Natural killer cell treated with Interleukin-12 subunit alpha and Interleukin-12 subunit beta and Interleukin-15 and Interleukin-18, amount 100 ng/mL, for 72 hours (primary cell): ENCODE measurements at regions not wholly inside any gene's neighbourhood (a gene's known extent, or its start where the extent isn't known, plus 50 kb on each side); places are given as distances from the start of the nearest gene placed in this dataset.
"Not testable (repeated sequence)": the region's sequence is repeated elsewhere in the genome, so short reads cannot be mapped to it uniquely, and the experiment has no call there.

Source experiments
- ATAC-seq, 2 donors: fragments of 150-1000 bp; cut with Tn5 transposase in 1 of 2; sonication (Bioruptor Pico), chemical (Tn5 transposase) in 1 of 2; 2 replicates each; pipeline ENCODE4 v1.10.0; 2021
- DNase-seq: peaks from one replicate; pipeline ENCODE4 v3.0.0; 2022; ENCODE audit warnings: low spot score
- H3K27ac Mint-ChIP-seq, 2 donors: 1 replicate in 1 of 2; 2 replicates in 1 of 2; pipeline ENCODE4 v1.8.0; 2022; ENCODE audit warnings: mixed read lengths in 2 of 2, mild to moderate bottlenecking in 1 of 2, moderate library complexity in 1 of 2
- H3K27me3 Mint-ChIP-seq, 2 donors: 1 replicate in 1 of 2; 2 replicates in 1 of 2; pipeline ENCODE4 v1.8.0; 2022; ENCODE audit warnings: mixed read lengths in 2 of 2
- H3K36me3 Mint-ChIP-seq: one replicate; pipeline ENCODE4 v1.8.0; 2022; ENCODE audit warnings: mixed read lengths
- H3K4me1 Mint-ChIP-seq, 2 donors: 1 replicate in 1 of 2; 2 replicates in 1 of 2; pipeline ENCODE4 v1.8.0; 2022; ENCODE audit warnings: low read depth in 2 of 2, mixed read lengths in 2 of 2, mild to moderate bottlenecking in 1 of 2
- H3K4me3 Mint-ChIP-seq: one replicate; pipeline ENCODE4 v1.8.0; 2022; ENCODE audit warnings: mixed read lengths
- H3K9me3 Mint-ChIP-seq: 2 replicates; pipeline ENCODE4 v1.8.0; 2022; ENCODE audit warnings: mixed read lengths

GRCh38 chr6:47180633-47181032 lies 129.1 kb downstream of the TNFRSF21 start:
- H3K27me3 Mint-ChIP-seq: peaks cover 0 to 14% of the 10 kb centered on the region in 2 donors
- H3K27ac Mint-ChIP-seq: no peak overlapping the region
- DNase-seq (no peak), ATAC-seq (no peak)
- H3K9me3 Mint-ChIP-seq: peaks cover 2% of the 10 kb centered on the region
- H3K4me3 Mint-ChIP-seq: no peak overlapping the region
- no peaks in the 10 kb centered on the region for H3K36me3 Mint-ChIP-seq
- H3K4me1 Mint-ChIP-seq: no peaks in the 10 kb centered on the region

- Mint-ChIP-seq H3K9me3 (peaks cover 2% of the 10 kb centered on the region), H3K27ac (no peak overlapping the region), H3K4me1 (no peaks in the 10 kb centered on the region), H3K4me3 (no peak overlapping the region), H3K36me3 (no peaks in the 10 kb centered on the region), H3K27me3 (peaks cover 0 to 8% of the 10 kb centered on the region in 2 donors)
- no peak for DNase-seq
- no peak for ATAC-seq
Measured at GRCh38 chr6:47179286-47179685, 130.4 kb downstream of the TNFRSF21 start.

DNA sequence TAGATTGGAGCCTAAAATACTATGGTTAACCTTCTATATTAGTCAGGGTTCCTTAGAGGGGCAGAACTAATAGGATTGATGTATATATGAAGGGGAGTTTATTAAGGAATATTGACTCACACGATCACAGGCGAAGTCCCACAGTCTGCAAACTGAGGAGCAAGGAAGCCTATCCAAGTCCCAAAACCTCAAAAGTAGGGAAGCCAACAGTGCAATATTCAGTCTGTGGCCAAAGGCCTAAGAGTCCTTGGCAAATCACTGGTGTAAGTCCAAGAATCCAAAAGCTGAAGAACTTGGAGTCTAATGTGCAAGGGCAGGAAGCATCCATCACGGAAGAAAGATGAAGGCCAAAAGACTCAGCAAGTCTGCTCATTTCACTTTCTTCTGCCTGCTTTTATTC lies 133.5 kb upstream of the ADGRF1 start:
- Mint-ChIP-seq H3K9me3 (peaks cover 6% of the 10 kb centered on the region), H3K4me3 (no peak overlapping the region), H3K36me3 (no peaks in the 10 kb centered on the region), H3K4me1 (no peaks in the 10 kb centered on the region), H3K27me3 (no peaks in the 10 kb centered on the region), H3K27ac (no peak overlapping the region)
- no peak for DNase-seq
- no peak for ATAC-seq

DNA sequence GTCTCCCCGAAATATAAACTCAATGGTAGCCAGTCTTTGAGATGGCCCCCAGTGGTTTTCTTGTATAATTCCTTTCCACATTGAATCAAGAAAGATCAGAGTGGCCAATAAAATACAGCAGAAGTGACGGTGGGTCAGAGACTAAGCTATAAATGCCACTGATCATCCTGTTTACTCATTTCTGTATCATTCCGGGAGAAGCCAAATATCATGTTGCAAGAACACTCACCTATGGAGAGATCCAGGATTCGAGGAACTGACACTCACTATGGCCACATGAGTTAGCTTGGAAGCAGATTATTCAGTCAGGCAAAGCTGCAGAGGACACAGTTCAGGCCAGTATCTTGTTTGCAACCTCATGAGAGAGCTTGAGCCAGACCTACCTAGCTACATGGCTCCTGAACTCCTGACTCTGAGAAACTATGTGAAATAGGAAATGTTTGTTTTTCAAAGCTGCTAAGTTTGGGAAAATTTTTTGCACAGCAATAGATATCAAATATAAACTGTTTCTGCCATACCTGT lies 132.4 kb upstream of the ADGRF1 start:
- Mint-ChIP-seq H3K9me3 (peaks cover 6% of the 10 kb centered on the region), H3K4me1 (no peaks in the 10 kb centered on the region), H3K27ac (no peak overlapping the region), H3K36me3 (no peaks in the 10 kb centered on the region), H3K27me3 (no peaks in the 10 kb centered on the region), H3K4me3 (no peak overlapping the region)
- no peak for ATAC-seq
- DNase-seq: no peak

DNA sequence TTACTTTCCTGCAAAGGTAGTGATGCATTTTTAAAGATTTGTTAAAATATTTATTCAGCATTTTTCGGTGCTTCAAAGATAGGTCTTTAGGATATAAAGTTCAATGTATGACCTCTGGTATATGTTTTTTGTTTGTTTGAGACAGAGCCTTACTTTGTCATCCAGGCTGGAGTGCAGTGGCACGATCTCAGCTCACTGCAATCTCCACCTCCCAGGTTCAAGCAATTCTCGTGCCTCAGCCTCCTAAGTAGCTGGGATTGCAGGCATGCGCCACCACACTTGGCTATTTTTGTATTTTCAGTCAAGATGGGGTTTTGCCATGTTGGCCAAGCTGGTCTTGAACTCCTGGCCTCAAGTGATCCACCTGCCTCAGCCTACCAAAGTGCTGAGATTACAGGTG lies 131.9 kb upstream of the ADGRF1 start:
- H3K9me3 Mint-ChIP-seq, H3K4me3 Mint-ChIP-seq, H3K36me3 Mint-ChIP-seq, H3K27me3 Mint-ChIP-seq, DNase-seq, H3K27ac Mint-ChIP-seq, ATAC-seq, H3K4me1 Mint-ChIP-seq: not testable (repeated sequence)

DNA sequence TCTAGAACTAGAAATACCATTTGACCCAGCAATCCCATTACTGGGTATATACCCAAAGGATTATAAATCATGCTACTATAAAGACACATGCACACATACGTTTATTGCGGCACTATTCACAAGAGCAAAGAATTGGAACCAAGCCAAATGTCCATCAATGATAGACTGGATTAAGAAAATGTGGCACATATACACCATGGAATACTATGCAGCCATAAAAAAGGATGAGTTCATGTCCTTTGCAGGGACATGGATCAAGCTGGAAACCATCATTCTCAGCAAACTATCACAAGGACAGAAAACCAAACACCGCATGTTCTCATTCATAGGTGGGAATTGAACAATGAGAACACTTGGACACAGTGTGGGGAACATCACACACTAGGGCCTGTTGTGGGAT lies 131.0 kb upstream of the ADGRF1 start:
- H3K27ac Mint-ChIP-seq, H3K4me3 Mint-ChIP-seq, H3K9me3 Mint-ChIP-seq, ATAC-seq, H3K27me3 Mint-ChIP-seq, DNase-seq, H3K4me1 Mint-ChIP-seq, H3K36me3 Mint-ChIP-seq: not testable (repeated sequence)

DNA sequence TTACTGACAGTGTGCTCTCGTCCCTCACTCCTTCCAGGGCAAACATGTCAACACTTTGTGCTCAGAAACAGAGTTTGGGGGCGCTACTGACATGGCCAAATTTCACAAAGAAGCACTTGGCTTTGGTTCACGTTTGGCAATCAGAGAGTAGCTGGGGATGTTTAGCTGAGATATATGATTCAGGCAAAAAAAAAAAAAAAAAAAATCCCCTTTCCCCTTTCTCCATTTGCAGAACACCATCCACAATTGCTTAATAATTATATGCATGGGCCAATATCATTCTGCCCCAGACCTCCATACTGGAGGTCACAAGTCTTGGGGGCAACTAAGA lies 128.4 kb upstream of the ADGRF1 start:
- Mint-ChIP-seq H3K4me1 (no peaks in the 10 kb centered on the region), H3K4me3 (no peak overlapping the region), H3K27me3 (no peaks in the 10 kb centered on the region), H3K9me3 (peaks cover 3% of the 10 kb centered on the region), H3K36me3 (no peaks in the 10 kb centered on the region), H3K27ac (no peak overlapping the region)
- ATAC-seq (no peak), DNase-seq (no peak)

GRCh38 chr6:47169785-47170616 lies 127.9 kb upstream of the ADGRF1 start:
- Mint-ChIP-seq H3K4me1 (no peaks in the 10 kb centered on the region), H3K27me3 (no peaks in the 10 kb centered on the region), H3K4me3 (no peak overlapping the region), H3K9me3 (peaks cover 3% of the 10 kb centered on the region), H3K27ac (no peak overlapping the region), H3K36me3 (no peaks in the 10 kb centered on the region)
- no peak for DNase-seq
- no peak for ATAC-seq

DNA sequence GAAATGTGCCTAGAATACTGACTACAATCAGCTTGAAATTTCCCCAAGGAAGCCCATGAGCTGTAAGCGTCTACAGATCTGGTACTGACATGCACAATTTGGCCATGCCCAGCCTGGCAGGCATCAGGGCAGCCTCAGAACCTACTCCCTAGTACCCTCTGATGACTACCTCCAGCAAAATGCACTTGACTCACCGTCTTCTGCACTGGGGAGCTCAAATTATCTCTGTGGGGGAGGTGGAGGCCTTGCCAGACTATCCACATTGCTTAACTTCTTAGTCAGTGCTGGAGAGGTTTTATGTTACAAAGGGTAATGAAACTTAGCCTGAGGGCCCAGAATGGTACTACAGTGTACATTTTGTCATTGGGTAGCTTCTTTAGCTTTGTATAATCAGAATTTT lies 126.0 kb upstream of the ADGRF1 start:
- Mint-ChIP-seq H3K4me3 (no peak overlapping the region), H3K9me3 (peaks cover 3% of the 10 kb centered on the region), H3K4me1 (no peaks in the 10 kb centered on the region), H3K27ac (no peak overlapping the region), H3K36me3 (no peaks in the 10 kb centered on the region), H3K27me3 (no peaks in the 10 kb centered on the region)
- DNase-seq (no peak), ATAC-seq (no peak)

DNA sequence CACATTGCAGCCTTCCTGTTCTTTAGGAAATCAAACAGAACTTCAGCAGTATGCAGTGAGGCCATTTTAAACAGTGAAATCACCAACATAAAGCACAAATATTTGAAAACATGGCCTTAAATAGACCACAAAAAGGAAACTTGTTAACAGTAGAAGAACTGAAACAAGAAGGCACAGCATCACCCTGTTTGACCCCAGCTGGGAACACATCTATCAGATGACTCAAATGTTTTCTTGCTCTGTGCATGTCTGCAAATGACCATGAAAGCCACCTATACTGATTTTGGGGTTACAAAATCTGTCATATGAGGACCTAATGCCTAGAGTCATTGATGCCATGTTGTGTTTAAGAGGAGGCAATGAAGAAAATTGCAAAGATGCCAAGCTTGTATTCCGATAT lies 123.8 kb upstream of the ADGRF1 start:
- Mint-ChIP-seq H3K36me3 (no peaks in the 10 kb centered on the region), H3K27ac (no peak overlapping the region), H3K27me3 (no peaks in the 10 kb centered on the region)

DNA sequence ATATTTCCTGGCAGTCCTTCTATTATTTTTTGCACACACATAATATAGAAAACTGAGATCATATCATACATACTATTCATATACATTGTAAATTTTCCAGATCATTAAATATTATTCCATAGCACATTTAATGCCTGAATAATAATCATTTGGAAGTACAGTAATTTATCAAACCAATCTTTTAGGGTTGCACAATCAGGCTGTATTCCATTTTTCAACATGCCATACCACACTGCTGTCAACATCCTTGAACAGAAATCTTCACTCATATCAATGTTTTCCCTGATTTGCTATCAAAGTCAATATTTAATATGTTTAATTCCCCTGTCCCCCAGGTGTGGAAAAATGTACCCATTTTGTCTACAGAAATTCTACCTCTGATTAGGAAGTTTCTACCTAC lies 122.7 kb upstream of the ADGRF1 start:
- ATAC-seq (no peak), DNase-seq (no peak)
- Mint-ChIP-seq H3K27ac (no peak overlapping the region), H3K36me3 (no peaks in the 10 kb centered on the region), H3K27me3 (no peaks in the 10 kb centered on the region), H3K4me3 (no peak overlapping the region), H3K4me1 (no peaks in the 10 kb centered on the region), H3K9me3 (no peaks in the 10 kb centered on the region)

More for the DNA sequence above, 123.8 kb upstream of the ADGRF1 start:
- no peak for ATAC-seq
- no peaks in the 10 kb centered on the region for H3K4me1 Mint-ChIP-seq
- DNase-seq: no peak
- no peak overlapping the region for H3K4me3 Mint-ChIP-seq
- H3K9me3 Mint-ChIP-seq: no peaks in the 10 kb centered on the region

DNA sequence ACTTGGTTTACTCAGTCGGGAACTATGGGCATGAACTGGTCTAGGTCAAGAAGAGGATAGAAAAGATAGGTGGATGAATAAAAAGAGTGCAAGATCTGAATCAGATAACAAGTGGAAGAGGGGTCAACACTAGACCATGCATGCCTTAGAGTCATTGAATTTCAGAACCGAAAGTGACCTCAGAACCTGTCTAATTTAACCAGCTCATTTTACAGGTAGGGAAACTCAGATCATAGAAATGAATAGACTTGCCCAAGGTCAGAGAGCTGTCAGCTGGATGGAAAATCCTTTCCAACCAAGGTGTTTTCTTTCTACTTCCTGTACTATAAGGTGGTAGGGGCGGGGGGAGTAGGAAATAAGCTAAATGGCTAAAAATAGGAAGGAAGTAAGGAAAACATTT lies 121.4 kb upstream of the ADGRF1 start:
- Mint-ChIP-seq H3K36me3 (no peaks in the 10 kb centered on the region), H3K4me1 (no peaks in the 10 kb centered on the region), H3K4me3 (no peak overlapping the region), H3K27ac (no peak overlapping the region), H3K27me3 (peaks cover 0 to 10% of the 10 kb centered on the region in 2 donors), H3K9me3 (no peaks in the 10 kb centered on the region)
- DNase-seq (no peak), ATAC-seq (no peak)

DNA sequence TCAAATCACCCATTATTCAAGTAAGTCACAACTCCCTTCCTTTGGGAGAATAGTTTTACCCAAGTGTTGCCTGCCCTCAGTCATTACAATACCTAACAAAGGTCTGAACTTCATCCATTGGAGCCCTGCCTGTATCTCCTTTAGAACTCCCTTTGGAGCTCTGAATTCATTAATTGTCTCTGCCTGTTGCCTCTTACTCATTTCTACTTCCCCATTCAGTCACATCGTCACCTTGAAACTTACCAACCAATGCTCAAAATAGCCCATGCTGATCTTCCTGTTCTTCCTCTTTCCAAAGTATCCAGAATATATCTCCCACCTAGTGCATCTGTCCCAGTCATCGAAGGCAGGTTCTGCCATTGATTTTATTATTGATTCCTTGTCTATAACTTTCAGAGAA lies 120.7 kb upstream of the ADGRF1 start:
- ATAC-seq (no peak), DNase-seq (no peak)
- peaks cover 0 to 10% of the 10 kb centered on the region in 2 donors for H3K27me3 Mint-ChIP-seq
- no peak overlapping the region for H3K27ac Mint-ChIP-seq
- H3K4me3 Mint-ChIP-seq: no peak overlapping the region
- H3K9me3 Mint-ChIP-seq: no peaks in the 10 kb centered on the region
- H3K36me3 Mint-ChIP-seq: no peaks in the 10 kb centered on the region
- no peaks in the 10 kb centered on the region for H3K4me1 Mint-ChIP-seq

GRCh38 chr6:47162231-47162630 lies 120.1 kb upstream of the ADGRF1 start:
- Mint-ChIP-seq H3K27me3 (peaks cover 0 to 10% of the 10 kb centered on the region in 2 donors), H3K4me1 (no peaks in the 10 kb centered on the region), H3K36me3 (no peaks in the 10 kb centered on the region), H3K9me3 (no peaks in the 10 kb centered on the region), H3K27ac (no peak overlapping the region), H3K4me3 (no peak overlapping the region)
- DNase-seq (no peak), ATAC-seq (no peak)

DNA sequence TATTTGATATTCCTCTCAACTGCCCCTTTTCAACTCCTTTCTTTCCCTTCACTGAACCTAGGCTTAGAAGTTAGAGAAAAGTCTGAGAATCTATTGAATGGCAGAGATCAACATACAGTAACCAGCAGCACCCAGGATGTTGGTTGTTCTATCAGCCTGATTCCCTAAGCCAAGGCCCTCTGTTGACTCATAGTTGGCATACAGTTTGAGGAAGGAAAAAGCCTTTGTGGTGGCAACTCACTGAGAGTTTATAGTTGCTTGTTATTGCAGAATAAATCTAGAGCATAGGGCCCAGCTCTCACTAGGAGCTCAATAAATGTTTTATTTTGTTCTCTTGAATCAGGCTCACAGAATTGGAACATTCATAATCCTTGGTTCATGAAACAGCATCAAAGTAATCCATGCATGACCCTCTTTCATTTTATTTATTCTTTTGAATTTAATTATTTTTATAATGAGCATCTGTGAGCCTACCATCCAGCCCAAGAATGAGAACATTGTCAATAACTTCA lies 119.1 kb upstream of the ADGRF1 start:
- H3K27ac Mint-ChIP-seq: no peak overlapping the region
- H3K36me3 Mint-ChIP-seq: no peaks in the 10 kb centered on the region
- no peak overlapping the region for H3K4me3 Mint-ChIP-seq
- no peaks in the 10 kb centered on the region for H3K9me3 Mint-ChIP-seq
- no peak for ATAC-seq
- no peaks in the 10 kb centered on the region for H3K4me1 Mint-ChIP-seq
- no peak for DNase-seq
- H3K27me3 Mint-ChIP-seq: peaks cover 0 to 10% of the 10 kb centered on the region in 2 donors
